ENCODE measurements at regions not wholly inside any gene's neighbourhood (a gene's known extent, or its start where the extent isn't known, plus 50 kb on each side); places are given as distances from the start of the nearest gene placed in this dataset.
"Not testable (repeated sequence)": the region's sequence is repeated elsewhere in the genome, so short reads cannot be mapped to it uniquely, and the experiment has no call there.

DNA sequence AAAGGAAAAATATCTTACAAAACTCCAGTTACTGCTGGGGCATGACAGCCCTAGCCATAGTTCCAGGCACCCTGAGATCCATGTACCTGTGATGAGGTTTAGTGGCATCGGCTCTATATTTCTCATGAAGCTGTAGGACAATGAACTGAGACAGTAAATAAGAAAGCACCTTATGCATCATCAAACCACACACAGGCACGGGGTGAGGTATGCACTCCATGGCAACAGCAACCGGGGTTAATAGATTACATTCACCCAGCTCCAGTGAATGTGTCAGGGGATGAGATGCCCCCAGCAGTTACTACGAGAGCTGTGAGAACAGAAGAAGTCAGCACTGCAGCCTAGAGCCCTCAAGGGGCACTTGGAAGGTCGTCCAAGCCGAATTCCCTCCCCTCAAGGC lies 162.0 kb upstream of the S1PR3 start:
- peaks cover 6% of the 10 kb centered on the region for H3K9me3 Mint-ChIP-seq (ENCODE audit: low read depth)
- no peak overlapping the region for H3K4me3 Mint-ChIP-seq
- CTCF ChIA-PET = interaction anchor here (0.6 kb wide), 1 partner anchor 764 kb away, joined by 3 read pairs; no protein-coding TSS in a partner anchor
- H3K36me3 Mint-ChIP-seq (ENCODE audit: low read depth) = no peaks in the 10 kb centered on the region
- H3K27ac Mint-ChIP-seq = no peak overlapping the region
- H3K4me1 Mint-ChIP-seq = peaks cover 5% of the 10 kb centered on the region
- peak; percentile 96 for ATAC-seq
- DNase-seq = peak; percentile 60
- peaks cover 80% of the 10 kb centered on the region for H3K27me3 Mint-ChIP-seq
- POLR2A ChIA-PET = interaction anchor here (0.6 kb wide), 1 partner anchor 106 kb away, joined by 4 read pairs; no protein-coding TSS in a partner anchor
- intact Hi-C loops (cut with DNase I, micrococcal nuclease) = no loop called here

DNA sequence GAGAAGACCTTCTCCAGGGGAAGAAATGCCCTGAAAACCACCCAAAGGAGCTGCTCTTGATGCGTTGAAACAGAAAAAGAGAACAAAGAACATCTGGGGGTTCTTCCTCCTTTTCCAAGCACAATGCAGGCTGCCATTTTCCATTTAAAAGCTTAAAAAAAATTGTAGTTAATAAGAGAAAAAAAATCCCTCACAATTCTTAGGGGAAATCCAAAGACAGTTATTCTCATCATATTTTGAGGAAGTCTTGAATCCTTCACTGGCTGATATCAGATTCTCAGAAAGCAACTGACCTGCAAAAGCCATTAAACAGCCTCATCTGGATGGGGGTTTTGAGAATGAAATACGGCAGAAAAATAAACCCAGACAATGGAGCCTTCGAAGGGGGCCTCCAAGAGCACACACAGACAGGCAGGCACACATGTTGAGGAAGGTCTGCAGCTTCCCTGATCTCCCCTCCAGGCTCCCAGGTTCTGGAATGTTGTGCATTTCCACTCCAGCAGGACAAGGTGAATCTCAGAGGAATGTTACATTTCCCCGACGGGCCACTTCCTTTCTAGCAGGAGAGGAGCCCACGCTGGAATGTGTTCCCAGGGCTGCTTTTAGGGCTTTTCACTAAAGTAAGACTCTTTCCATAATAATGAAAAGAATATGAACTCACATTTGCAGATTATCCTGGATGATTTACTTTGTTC lies 159.4 kb upstream of the S1PR3 start:
- POLR2A ChIA-PET = no interaction called here
- no peak for DNase-seq
- H3K4me1 Mint-ChIP-seq = peaks cover 21% of the 10 kb centered on the region
- intact Hi-C loops (cut with DNase I, micrococcal nuclease) = no loop called here
- H3K27me3 Mint-ChIP-seq = peaks cover 62% of the 10 kb centered on the region
- no peak overlapping the region for H3K27ac Mint-ChIP-seq
- ATAC-seq = no peak
- no peaks in the 10 kb centered on the region for H3K36me3 Mint-ChIP-seq (ENCODE audit: low read depth)
- H3K9me3 Mint-ChIP-seq (ENCODE audit: low read depth) = peaks cover 6% of the 10 kb centered on the region
- CTCF ChIA-PET = no interaction called here
- no peak overlapping the region for H3K4me3 Mint-ChIP-seq

DNA sequence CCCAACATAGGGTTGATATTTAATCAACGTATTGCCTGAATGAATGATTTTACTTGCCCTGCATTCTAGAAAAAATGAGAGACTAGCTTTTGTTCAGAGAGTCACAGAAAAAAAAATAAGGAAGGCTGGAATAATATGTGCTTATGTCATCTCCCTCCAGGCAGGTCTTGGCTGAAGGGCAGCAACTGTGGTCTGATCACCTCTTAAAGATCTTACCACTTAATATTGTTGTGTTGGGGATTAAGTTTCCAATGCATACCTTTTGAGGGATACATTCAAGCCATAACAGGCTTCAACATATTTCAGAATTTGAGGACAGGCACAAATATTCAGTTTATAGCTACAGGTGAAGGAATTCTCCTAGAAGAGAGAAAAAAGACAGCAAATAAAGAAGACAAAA lies 157.3 kb upstream of the S1PR3 start:
- Mint-ChIP-seq H3K4me1 (peaks cover 21% of the 10 kb centered on the region), H3K36me3 (ENCODE audit: low read depth) (no peaks in the 10 kb centered on the region), H3K27ac (no peak overlapping the region), H3K4me3 (no peak overlapping the region), H3K9me3 (ENCODE audit: low read depth) (peaks cover 6% of the 10 kb centered on the region), H3K27me3 (peaks cover 64% of the 10 kb centered on the region)
- ATAC-seq (no peak), DNase-seq (no peak)
- intact Hi-C loops (cut with DNase I, micrococcal nuclease) = loop anchor here (2.0 kb wide), 2 partner anchors 155 to 827 kb away; no protein-coding TSS in a partner anchor
- POLR2A ChIA-PET = no interaction called here
- CTCF ChIA-PET = no interaction called here

DNA sequence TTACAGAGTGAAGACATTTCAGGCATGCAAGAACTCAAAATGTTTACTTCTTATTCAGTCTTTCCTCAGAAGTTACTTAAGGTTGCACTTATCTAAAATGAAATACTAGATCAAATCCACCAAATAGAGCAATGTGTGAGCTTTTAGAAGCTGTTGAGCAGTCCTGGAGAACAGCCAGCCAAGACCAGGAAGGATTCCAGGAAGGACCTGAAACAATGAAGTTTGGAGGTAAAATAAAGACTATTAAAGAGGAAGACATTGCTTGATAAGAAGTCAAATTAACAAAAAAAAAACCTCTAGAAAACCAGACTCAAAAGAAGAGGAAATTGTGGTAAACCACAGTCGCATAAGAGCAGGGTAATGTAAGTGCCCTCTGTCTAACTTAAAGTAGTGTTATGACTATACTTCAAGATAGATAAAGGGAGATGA lies 156.2 kb upstream of the S1PR3 start:
- intact Hi-C loops (cut with DNase I, micrococcal nuclease) = loop anchor here (1.0 to 5.0 kb wide), 6 partner anchors 87 to 828 kb away; no protein-coding TSS in a partner anchor
- no peaks in the 10 kb centered on the region for H3K36me3 Mint-ChIP-seq (ENCODE audit: low read depth)
- DNase-seq = no peak
- POLR2A ChIA-PET = no interaction called here
- CTCF ChIA-PET = interaction anchor here (1.2 kb wide), 1 partner anchor 768 kb away, joined by 3 read pairs; no protein-coding TSS in a partner anchor
- peaks cover 21% of the 10 kb centered on the region for H3K4me1 Mint-ChIP-seq
- no peak overlapping the region for H3K27ac Mint-ChIP-seq
- ATAC-seq = peak; percentile 93
- H3K9me3 Mint-ChIP-seq (ENCODE audit: low read depth) = peaks cover 6% of the 10 kb centered on the region
- H3K4me3 Mint-ChIP-seq = no peak overlapping the region
- peaks cover 63% of the 10 kb centered on the region for H3K27me3 Mint-ChIP-seq

DNA sequence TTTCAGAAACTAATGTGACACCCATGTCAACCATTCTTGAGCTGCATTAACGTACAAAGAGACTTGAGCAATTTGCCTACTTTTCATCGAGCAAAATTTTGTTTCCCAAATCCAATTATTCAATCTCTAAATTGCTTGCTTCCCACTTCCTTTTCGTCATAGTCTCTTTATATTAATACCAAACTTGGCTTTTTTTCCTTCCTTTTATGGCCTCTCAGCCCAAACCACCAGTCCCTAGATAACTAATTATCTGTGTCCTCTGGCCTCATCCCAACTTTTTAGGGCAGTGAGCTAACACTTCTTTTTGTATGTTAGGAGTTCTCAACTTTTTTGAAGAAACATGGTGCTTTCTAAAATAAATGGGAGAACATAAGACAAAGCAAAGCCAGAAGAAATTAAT lies 155.5 kb upstream of the S1PR3 start:
- H3K9me3 Mint-ChIP-seq (ENCODE audit: low read depth) = peaks cover 6% of the 10 kb centered on the region

DNA sequence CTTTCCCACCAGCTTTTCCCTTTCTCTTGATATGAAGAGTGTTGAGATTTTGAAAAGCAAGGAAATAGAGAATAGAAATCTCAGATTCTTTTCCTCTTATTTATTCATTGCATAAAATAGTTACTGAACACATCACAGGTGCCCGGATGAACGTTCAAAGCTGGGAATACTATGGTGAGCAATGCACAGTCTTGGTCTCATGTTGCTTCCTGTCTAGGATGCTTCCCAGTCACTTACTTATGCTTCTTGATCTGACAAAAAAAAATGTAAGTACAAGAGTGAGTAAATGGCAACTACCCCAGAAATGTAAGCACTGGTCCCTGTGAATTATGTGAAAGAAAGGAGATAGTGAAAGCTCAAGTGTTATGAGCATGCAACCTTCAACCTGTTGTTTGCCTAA lies 153.5 kb upstream of the S1PR3 start:
- H3K4me3 Mint-ChIP-seq = no peak overlapping the region
- CTCF ChIA-PET = no interaction called here

More for the DNA sequence above, 155.5 kb upstream of the S1PR3 start:
- DNase-seq (no peak), ATAC-seq (no peak)
- ChIA-PET POLR2A (no interaction called here), CTCF (interaction anchor here (1.2 kb wide), 1 partner anchor 767 kb away, joined by 3 read pairs; no protein-coding TSS in a partner anchor)
- Mint-ChIP-seq H3K4me3 (no peak overlapping the region), H3K27me3 (peaks cover 60% of the 10 kb centered on the region), H3K36me3 (ENCODE audit: low read depth) (no peaks in the 10 kb centered on the region), H3K27ac (no peak overlapping the region), H3K4me1 (peaks cover 21% of the 10 kb centered on the region)
- intact Hi-C loops (cut with DNase I, micrococcal nuclease) = loop anchor here (1.0 to 5.0 kb wide), 6 partner anchors 87 to 829 kb away; no protein-coding TSS in a partner anchor

DNA sequence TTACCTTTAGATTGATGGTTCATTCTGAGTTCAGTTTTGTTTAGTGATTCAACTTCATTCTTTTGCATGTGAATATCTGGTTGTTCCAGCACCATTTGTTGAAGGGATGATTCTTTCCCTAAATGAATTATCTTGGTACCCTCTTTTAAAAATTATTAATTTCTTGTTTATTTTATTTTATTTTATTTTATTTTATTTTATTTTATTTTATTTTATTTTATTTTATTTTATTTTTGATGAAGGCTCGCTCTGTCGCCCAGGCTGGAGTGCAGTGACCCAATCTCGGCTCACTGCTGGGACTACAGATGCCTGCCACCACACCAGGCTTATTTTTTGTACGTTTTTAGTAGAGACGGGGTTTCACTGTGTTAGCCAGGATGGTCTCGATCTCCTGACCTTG lies 141.4 kb upstream of the S1PR3 start:
- intact Hi-C loops (cut with DNase I, micrococcal nuclease); DNase-seq; H3K27ac Mint-ChIP-seq; ATAC-seq; POLR2A ChIA-PET; H3K9me3 Mint-ChIP-seq (ENCODE audit: low read depth); H3K4me1 Mint-ChIP-seq; H3K4me3 Mint-ChIP-seq; H3K36me3 Mint-ChIP-seq (ENCODE audit: low read depth): not testable (repeated sequence)
- H3K27me3 Mint-ChIP-seq = peaks cover 37% of the 10 kb centered on the region
- CTCF ChIA-PET = interaction anchor here (1.0 kb wide), 1 partner anchor 28 kb away, joined by 3 read pairs; no protein-coding TSS in a partner anchor

More for the DNA sequence above, 153.5 kb upstream of the S1PR3 start:
- POLR2A ChIA-PET = no interaction called here
- intact Hi-C loops (cut with DNase I, micrococcal nuclease) = loop anchor here in 1 of 2 experiments (5.0 kb wide), 2 partner anchors 85 to 315 kb away; no protein-coding TSS in a partner anchor
- no peaks in the 10 kb centered on the region for H3K9me3 Mint-ChIP-seq (ENCODE audit: low read depth)
- no peak for ATAC-seq
- DNase-seq = no peak
- H3K36me3 Mint-ChIP-seq (ENCODE audit: low read depth) = no peaks in the 10 kb centered on the region
- H3K27me3 Mint-ChIP-seq = peaks cover 53% of the 10 kb centered on the region
- peaks cover 21% of the 10 kb centered on the region for H3K4me1 Mint-ChIP-seq
- H3K27ac Mint-ChIP-seq = no peak overlapping the region

DNA sequence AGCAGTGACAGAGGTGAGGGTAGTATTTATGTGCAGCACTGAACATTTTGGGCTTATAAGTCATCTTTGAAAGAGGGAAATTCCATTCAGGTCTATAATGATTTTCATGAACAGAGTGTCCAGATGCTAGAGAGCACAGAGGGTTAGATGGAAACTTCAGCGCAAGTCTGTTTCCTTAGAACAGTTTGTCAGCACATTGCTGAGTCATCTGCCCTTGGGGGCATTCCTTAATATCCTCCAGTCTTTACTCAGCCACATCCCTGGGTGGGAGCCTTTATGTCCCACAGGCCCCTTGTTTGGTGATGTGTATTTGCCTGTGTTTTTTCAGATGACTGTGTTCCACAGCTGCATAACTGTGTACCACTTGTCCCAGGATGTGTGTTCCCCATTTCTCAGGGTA lies 138.5 kb upstream of the S1PR3 start:
- Mint-ChIP-seq H3K4me3 (no peak overlapping the region), H3K27me3 (peaks cover 53% of the 10 kb centered on the region), H3K36me3 (ENCODE audit: low read depth) (peaks cover 5% of the 10 kb centered on the region), H3K9me3 (ENCODE audit: low read depth) (peaks cover 21% of the 10 kb centered on the region), H3K4me1 (no peaks in the 10 kb centered on the region), H3K27ac (no peak overlapping the region)
- intact Hi-C loops (cut with DNase I, micrococcal nuclease) = no loop called here
- ATAC-seq = no peak
- POLR2A ChIA-PET = no interaction called here
- no peak for DNase-seq
- CTCF ChIA-PET = no interaction called here

DNA sequence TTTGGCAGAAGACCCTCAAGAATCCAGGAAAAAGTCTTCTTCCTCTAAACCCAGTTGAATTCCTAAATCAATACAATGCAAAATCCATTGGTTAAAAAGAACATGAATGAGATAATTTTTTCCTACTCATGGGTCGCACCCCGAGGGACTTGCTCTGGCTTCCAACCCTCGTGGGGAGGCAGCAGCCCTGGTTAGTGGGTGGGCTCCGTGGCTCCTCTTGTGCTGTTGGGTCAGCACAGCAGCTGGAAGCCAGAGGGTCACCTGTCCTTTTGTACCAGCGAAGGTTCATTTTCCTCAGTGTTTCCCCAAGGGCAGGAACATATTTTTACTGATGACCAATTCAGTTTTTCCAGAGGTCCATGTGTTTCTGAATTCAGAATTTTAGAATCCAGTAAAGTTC lies 120.6 kb upstream of the S1PR3 start:
- CTCF ChIA-PET = no interaction called here
- no peak for ATAC-seq
- H3K9me3 Mint-ChIP-seq (ENCODE audit: low read depth) = peaks cover 9% of the 10 kb centered on the region
- DNase-seq = no peak
- intact Hi-C loops (cut with DNase I, micrococcal nuclease) = no loop called here
- POLR2A ChIA-PET = no interaction called here
- no peaks in the 10 kb centered on the region for H3K36me3 Mint-ChIP-seq (ENCODE audit: low read depth)
- no peak overlapping the region for H3K4me3 Mint-ChIP-seq
- H3K4me1 Mint-ChIP-seq = peaks cover 2% of the 10 kb centered on the region
- no peak overlapping the region for H3K27ac Mint-ChIP-seq
- peaks cover 35% of the 10 kb centered on the region for H3K27me3 Mint-ChIP-seq

DNA sequence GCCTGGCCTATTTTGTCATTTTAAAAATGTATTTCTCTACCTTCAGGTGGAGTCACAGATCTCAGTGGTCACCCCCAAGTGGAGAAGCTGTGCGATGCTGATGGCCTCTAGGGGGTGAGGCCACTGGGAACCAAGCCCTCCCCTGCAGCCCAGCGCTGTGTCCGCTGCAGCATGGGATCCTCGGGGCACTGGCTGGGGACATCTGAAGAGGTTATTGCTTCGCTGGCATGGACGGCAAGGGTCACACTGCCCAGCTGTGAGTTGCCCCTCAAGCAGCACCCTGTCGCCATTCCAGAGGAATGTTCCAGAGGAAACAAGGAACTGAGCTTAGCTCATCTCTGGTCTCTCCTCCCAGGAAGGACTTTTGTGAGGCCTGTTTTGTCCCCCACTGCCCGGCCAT lies 119.6 kb upstream of the S1PR3 start:
- CTCF ChIA-PET = no interaction called here
- intact Hi-C loops (cut with DNase I, micrococcal nuclease) = no loop called here

DNA sequence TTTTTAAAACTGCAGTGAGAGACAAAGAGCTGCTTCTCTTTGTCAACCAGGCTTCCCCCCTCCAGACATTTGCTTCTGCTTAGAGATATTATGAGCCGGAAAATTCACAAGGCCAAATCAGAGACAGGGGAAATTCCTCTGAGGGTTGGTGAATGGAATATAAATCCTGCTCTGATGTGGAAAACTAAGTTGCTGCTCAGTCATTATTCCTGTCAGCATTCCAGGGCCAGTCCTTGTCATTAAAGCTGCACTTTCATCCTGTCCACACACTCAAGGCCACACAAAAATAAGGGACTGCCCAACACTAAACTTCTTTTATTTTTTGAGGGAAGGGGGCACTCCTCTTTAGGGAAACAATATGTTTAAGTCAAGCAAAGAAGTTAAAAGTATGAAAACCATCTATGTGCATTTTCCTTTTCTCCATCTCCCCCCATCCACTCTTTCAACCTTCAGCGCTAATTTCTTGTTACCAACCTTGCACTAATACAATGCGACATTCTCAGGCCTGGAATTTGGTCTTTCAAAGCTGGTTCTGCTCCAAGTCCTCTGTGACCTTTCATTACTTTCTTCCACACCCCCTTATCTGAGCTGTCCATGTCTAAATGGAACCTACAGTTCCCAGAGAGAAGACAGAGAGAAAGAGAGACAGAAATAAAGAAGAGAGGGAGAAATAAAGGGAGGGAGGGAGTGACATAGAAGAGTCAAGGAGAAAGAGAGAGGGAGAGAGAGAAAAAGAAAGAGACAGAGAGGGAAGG lies 118.9 kb upstream of the S1PR3 start:
- intact Hi-C loops (cut with DNase I, micrococcal nuclease) = no loop called here
- peaks cover 28% of the 10 kb centered on the region for H3K27me3 Mint-ChIP-seq
- CTCF ChIA-PET = no interaction called here
- DNase-seq (no peak), ATAC-seq (no peak)
- H3K36me3 Mint-ChIP-seq (ENCODE audit: low read depth) = no peaks in the 10 kb centered on the region
- no peak overlapping the region for H3K4me3 Mint-ChIP-seq
- peaks cover 11% of the 10 kb centered on the region for H3K9me3 Mint-ChIP-seq (ENCODE audit: low read depth)
- no peak overlapping the region for H3K27ac Mint-ChIP-seq
- POLR2A ChIA-PET = no interaction called here
- H3K4me1 Mint-ChIP-seq = peaks cover 4% of the 10 kb centered on the region

More for the DNA sequence above, 119.6 kb upstream of the S1PR3 start:
- no peak overlapping the region for H3K27ac Mint-ChIP-seq
- no peaks in the 10 kb centered on the region for H3K36me3 Mint-ChIP-seq (ENCODE audit: low read depth)
- no peak for DNase-seq
- H3K9me3 Mint-ChIP-seq (ENCODE audit: low read depth) = peaks cover 11% of the 10 kb centered on the region
- H3K27me3 Mint-ChIP-seq = peaks cover 30% of the 10 kb centered on the region
- no peak for ATAC-seq
- H3K4me3 Mint-ChIP-seq = no peak overlapping the region
- H3K4me1 Mint-ChIP-seq = peaks cover 4% of the 10 kb centered on the region
- POLR2A ChIA-PET = no interaction called here

DNA sequence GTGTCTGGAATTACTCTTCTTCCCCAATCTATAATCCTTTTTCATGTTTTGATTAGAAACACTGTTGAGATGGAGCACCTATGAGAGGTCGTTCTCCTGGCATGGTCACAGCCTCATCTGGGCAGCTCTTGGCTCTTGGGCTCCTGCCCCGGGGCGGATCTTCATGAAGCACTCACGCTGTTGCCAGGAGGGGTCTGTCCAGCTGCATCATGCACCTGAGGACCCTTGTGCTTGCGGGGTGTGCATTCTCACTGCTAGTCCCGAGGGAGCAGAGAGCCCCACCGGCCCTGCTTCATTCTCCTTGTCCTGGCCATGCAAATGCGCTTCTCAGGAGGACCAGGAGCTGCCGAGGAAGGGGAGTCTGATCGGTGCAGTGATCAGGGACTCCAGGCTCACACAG lies 117.6 kb upstream of the S1PR3 start:
- no peaks in the 10 kb centered on the region for H3K36me3 Mint-ChIP-seq (ENCODE audit: low read depth)
- POLR2A ChIA-PET = no interaction called here

More for the DNA sequence above, 117.6 kb upstream of the S1PR3 start:
- ATAC-seq (no peak), DNase-seq (no peak)
- Mint-ChIP-seq H3K27ac (no peak overlapping the region), H3K4me3 (no peak overlapping the region), H3K9me3 (ENCODE audit: low read depth) (peaks cover 9% of the 10 kb centered on the region), H3K27me3 (peaks cover 33% of the 10 kb centered on the region), H3K4me1 (peaks cover 4% of the 10 kb centered on the region)
- CTCF ChIA-PET = no interaction called here
- intact Hi-C loops (cut with DNase I, micrococcal nuclease) = no loop called here

Data from activated CD4-positive, alpha-beta T cell treated with anti-CD3 and anti-CD28 coated beads for 36 hours (primary cell).